ENCODE measurements at regions not wholly inside any gene's neighbourhood (a gene's known extent, or its start where the extent isn't known, plus 50 kb on each side); places are given as distances from the start of the nearest gene placed in this dataset.
A peak's percentile ranks its signal among the peaks of the same experiment; 100 is the strongest.

DNA sequence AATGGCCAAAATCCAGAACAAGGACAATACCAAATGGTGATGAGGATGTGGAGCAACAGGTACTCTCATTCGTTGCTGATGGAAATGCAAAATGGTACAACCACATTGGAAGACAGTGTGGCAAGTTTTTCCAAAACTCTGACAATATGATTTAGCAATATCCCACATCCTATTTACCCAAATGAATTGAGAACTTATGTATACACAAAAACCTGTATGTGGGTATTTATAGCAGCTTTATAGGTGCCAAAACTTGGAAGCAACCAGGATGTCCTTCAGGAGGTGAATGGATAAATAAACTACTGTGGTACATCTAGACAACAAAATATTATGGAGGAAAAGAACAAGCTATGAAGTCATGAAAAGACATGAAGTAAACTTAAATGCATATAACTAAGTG, 156.5 kb downstream of the TFAP2A start:
- Histone ChIP-seq H3K27ac (no peak overlapping the region), H3K4me3 (no peak overlapping the region)

DNA sequence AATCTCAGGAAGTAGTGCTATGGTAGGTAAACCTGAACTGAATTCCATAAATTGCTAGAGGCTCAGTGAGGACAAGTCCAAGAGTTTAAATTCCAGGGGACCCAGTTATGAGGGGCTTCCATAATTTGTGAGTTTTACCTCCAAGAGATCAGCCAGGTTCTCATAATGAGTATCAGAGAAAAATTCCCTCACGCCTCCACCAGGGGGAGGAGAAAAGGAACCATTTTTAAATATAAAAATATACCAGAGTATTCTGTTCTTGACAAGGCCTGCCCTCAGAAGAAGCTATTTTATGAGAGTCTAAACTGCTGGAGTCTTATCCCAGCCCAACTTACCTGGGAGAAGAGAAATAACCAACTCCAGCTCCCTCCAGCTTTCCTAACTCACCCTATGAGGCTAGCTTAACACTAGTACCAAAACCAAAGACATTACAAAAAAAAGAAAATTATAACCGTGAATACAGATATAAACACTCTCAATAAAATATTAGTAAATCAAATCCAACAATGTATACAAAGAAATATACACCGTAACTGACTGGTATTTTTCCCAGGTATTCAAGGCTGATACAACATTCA, 158.7 kb downstream of the TFAP2A start:
- Histone ChIP-seq H3K27ac (no peak overlapping the region), H3K4me3 (no peak overlapping the region)

DNA sequence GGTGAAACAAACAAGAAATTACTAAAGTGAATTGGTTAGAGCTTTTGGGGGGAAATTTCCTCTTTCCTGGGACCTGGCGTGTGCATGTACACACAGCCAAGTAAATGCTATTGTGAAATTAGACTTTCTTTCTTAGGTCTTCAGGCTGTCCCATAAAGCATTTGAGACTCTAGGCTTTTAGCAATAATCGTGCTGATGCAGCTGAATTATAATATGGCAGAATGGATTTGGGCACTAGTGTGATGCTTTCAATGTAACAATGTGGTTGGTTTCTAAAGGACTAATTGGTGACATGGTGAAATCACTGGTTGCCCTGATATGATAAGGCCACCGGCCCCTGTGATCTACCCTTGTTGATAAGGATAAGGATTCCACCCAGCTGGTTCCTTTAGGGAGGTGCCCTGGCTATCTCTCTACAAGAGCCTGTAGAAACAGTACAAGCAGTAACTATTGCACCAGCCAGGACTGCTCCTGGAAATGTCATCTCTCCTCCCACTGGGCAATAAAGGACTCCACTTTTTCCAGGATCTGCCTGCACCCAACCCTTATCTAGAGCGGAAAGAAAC, 164.1 kb downstream of the TFAP2A start:
- Histone ChIP-seq H3K27ac (no peak overlapping the region), H3K4me3 (no peak overlapping the region)

DNA sequence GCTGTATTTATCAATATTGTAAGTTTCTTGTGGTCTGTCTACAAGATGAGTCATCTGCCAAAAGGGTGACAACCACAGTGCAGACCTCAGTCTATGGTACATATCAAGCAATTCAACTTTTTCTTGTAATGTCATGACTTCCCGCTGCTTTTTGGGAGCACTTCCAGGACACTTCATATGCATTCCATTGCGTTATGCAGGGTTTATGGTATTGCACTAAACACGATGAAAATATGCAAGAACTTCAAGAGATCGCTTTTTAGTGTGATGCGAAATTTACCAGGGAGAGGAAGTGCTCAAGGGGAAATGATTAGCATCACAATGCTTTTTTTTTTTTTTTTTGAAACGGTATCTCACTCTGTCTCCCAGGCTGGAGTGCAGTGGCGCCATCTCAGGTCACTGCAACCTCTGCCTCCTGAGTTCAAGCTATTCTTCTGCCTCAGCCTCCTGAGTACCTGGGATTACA, 166.5 kb downstream of the TFAP2A start:
- Histone ChIP-seq H3K27ac (no peak overlapping the region), H3K4me3 (no peak overlapping the region)

DNA sequence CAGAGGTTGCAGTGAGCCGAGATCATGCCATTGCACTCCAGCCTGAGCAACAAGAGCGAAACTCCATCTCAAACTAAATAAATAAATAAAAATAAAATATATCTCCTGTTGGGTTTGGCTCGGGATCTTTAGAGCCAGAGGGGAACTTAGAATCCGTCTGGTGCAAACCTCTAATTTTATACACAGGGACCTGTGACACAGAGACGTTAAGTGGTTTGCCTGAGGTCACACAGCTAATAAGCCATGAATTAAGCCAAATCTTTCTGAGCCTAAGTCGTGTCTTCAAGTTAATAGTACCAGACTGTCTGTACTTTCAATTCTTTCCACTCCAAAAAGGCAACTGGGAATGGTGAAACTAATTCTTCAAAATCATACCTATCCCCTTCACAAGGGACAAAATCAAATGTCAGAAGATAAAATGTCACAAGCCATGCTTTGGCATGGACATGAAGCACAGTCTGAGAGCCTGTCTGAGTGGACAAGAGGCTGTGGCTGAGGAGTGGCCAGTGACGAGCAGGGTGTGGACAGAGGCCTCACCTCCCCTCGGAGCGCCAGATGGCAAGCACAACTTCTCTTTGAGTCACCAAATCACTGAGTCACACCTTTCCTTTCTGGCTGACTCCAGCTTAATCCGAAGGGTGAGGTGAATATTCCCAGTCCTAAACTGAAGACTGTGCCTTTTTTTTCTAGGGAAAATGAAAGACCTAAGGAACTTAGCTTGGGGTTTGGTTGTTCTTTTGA, 177.4 kb downstream of the TFAP2A start:
- H3K27ac ChIP-seq, result peak overlapping the region in 8 of 21 experiments; percentile 3 to 76 (median 44)
- H3K4me3 ChIP-seq, result no peak overlapping the region

DNA sequence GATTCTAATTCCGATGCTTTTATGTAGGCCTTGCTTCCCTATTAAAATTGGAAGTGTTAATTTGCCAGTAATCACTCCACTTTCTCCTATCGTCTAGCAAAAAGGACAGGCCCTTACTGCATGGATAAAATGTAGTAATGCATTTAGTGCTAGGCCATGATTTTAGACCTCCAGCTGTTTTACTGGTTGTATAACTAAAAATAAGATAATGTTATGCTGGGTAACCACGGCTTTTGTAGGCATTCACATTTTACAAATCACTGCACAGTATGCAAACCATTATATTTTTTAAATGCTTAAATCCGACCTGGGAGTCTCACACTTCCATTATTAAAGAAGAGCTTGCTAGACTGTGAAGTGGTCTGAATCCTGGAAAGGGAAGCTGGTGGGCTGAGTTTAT, 179.5 kb downstream of the TFAP2A start:
- no peak overlapping the region for H3K4me3 ChIP-seq
- peak overlapping the region in 4 of 21 experiments; percentile 11 to 65 (median 19) for H3K27ac ChIP-seq

DNA sequence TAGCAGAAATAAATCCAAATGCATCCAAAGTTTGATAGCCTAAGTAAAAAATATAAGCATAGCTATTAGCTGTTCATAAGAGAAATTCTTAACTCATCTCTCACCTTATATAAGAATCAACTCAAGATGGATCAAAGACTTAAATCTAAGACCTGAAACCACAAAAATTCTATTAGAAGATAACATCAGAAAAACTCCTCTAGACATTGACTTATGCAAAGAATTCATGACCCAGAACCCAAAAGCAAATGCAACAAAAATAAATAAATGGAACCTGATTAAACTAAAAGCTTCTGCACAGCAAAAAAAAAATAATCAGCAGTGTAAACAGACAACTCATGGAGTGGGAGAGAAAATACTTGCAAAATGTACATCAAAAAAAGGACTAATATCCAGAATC, 184.3 kb downstream of the TFAP2A start:
- Histone ChIP-seq H3K4me3 (no peak overlapping the region), H3K27ac (no peak overlapping the region)

DNA sequence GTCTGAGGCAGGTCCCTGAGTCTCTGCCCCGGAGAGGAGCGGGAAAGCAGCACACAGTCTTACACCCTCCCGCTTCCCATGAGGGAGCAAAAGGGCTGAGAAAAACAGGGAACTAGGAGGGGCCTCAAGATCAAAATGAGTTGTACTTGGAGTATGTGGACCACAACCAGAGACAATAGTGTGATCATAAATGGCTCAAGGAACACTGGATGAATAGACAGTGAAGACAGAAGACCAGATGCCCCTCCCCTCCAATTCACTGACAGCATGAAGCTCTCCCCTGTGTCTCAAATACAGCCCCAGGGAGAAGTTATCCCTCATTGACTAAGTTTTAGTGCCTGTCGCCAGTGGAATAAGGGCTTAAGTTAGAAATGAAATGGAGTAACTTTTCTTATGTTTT, 191.0 kb downstream of the TFAP2A start:
- Histone ChIP-seq H3K4me3 (no peak overlapping the region), H3K27ac (no peak overlapping the region)

DNA sequence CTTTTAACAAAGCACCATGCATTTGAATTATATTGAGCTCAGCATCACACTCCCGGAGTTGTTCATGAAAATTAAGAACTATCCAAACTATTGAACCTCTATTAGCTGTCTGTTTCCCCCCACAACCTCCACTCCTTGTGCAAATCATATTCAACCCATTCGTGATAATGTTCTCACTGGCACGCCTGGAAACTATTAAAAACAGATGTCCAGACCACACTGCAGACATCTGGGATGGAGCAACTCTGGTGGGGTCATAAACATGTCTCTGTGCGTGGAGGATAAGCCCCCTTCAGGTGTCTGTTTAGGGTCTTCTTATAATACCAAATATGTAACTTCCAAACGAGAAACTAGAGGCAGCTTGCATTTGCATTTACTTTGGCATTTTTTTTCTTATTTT, 193.7 kb downstream of the TFAP2A start:
- H3K4me3 ChIP-seq, result no peak overlapping the region

DNA sequence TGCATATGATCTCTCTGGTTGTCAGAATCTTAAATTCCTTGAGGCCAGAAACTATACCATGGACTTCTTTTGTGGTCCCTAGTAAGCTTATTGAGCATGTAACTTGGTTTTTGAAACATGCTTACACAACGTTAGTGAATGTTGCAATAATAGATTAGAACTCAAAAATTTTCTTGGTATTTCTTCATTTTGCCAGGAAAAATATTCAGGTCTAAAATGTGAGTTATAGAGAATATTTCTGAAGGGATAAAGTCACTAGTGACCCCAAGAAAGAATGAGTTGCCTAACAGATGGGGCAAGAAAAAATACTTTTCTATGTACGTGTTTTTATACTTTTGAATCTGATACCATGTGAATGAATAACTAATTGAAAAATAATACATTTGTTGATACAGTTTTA, 195.4 kb downstream of the TFAP2A start:
- no peak overlapping the region for H3K27ac ChIP-seq
- no peak overlapping the region for H3K4me3 ChIP-seq

More for the DNA sequence above, 193.7 kb downstream of the TFAP2A start:
- no peak overlapping the region for H3K27ac ChIP-seq

DNA sequence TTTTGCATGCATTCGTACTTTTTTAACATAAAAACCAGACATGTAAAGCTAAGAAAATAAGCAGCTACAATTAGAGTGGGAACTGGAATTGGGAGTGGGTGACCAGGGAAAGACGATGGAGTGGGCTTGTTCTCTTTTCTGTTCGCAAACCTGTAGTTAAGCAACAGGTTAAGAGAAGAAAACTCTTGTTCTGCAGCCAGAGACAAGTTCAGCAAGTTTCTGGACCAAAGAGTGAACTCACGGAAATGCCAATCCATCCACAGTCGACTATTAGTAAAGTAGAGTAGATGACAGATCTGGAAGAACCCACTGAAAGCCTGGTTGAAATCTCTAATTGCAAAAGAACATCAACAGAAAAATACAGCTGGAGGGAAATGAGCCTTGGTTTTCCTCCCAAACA, 197.8 kb downstream of the TFAP2A start:
- H3K4me3 ChIP-seq, result no peak overlapping the region

DNA sequence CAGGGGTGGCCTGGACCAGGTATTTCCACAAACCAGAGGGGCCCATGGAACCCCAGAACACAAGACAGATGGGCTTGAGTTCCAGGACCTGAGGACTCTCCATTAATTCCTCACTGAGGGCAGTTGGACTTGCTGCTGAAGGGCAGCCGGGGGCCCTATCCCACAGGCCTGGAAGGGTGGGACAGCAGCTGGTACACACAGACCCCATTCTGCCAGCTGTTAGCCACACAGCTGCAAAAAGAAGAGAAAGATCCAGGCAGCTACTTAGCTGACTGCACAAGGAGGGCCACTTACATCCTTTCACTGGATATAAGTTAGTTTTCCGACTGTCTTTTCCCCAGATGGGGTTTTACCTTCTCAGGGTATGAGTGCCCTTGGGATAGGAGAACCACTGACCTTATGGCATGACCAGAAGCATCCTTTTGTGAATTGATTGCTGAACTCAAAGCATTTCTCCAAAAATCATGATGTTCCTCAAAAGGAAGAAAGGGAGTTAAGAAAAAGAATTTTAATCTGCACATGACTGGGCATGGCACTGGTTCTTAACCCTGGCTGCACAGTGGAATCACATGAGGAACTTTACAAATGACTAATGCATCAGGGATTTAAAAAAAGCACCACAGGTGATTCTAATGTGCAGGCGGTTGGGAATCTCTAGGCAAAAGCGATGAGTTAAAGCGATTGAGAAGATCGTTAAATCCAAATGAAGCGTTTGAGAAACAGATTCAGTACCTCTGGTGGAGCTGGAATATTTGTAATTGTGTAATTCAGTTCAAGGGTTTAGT, 199.4 kb downstream of the TFAP2A start:
- Histone ChIP-seq H3K27ac (no peak overlapping the region), H3K4me3 (no peak overlapping the region)

More for the DNA sequence above, 197.8 kb downstream of the TFAP2A start:
- no peak overlapping the region for H3K27ac ChIP-seq

DNA sequence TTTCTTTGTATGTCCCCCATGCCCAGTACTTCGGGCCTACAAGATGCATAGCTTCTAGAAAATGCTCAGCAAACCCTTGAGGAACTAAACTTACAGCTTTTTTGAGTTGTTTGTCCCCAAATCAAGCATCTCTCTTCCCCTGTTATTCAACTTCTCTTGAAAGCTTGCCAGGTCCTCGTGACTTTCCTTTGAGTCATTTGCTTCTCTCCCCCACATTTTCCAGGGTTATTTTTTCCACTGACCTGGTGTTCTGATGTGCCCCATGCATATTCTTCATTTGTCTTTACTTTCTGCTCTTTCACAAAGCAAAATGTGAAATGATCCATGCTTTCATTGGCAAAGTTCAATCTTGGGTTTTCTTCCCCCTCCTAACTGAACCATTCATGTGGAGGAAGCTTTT, 204.8 kb downstream of the TFAP2A start:
- no peak overlapping the region for H3K27ac ChIP-seq
- no peak overlapping the region for H3K4me3 ChIP-seq

DNA sequence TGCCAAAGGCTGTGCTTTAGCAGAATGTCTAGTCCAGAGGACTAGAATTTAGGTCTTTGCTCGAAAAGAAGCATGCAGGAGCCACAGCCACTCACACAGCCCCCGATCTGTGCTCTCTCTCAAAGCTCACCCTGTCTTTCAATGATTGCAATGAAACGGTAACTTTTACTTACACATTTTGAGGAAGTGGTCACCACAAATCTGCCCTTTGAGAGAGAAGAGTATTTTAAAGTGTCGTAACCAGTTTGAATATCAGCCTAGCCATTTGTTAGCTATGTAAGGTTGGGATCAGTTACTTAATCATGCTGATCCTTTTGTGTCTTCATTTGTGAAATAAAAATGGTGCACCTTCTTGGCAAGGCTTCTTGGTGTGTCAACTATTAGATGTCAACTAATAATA, 209.0 kb downstream of the TFAP2A start:
- Histone ChIP-seq H3K4me3 (no peak overlapping the region), H3K27ac (no peak overlapping the region)

DNA sequence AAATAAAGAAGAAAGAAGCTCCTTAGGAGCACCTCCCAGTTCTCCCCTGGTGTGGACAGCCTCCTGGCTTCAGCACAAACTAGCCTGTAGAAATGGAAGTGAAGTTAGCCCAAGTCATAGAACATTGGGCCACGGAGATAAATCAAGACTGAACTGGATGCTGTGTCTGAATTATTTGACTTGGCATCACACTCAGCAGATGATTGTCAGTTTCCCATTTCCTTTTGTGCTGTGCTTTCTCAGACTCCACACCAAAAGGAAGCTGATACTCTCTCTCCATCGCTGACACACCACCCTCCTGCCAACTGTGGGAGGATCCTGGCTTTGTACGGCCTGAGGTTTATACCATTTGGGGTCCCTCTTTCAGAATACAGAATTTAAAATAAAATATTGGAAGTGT, 209.8 kb downstream of the TFAP2A start:
- Histone ChIP-seq H3K27ac (no peak overlapping the region), H3K4me3 (no peak overlapping the region)

DNA sequence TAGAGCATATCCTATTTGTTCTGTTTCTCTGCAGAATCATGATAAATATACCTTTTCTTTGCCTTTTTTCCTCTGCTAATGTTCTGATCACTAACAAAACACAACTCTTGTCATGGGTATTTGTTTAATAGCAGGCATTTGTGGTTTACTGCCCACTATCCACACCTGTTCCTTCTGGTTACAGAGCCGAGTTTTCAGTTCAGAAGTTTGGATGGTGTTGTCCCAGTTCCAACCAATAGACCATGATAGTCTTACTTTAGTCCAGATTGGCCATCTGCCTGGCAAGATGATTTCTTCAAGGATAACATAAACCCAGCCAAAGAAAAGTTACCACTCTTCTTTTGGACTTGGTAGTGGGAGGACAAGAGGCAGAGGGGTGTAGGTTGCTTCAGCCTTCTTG, 211.2 kb downstream of the TFAP2A start:
- H3K4me3 ChIP-seq, result no peak overlapping the region

DNA sequence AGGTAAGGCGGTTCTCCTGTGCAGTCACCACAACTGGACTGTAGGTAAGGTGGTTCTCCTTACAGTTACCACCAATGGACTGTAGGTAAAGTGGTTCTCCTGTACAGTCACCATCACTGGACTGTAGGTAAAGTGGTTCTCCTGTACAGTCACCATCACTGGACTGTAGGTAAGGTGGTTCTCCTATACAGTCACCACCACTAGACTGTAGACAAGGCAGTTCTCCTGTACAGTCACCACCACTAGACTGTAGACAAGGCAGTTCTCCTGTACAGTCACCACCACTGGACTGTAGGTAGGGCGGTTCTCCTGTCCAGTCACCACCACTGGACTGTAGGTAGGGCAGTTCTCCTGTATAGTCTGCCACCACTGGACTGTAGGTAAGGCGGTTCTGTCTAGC, 212.3 kb downstream of the TFAP2A start:
- Histone ChIP-seq H3K27ac (no peak overlapping the region), H3K4me3 (no peak overlapping the region)

More for the DNA sequence above, 211.2 kb downstream of the TFAP2A start:
- no peak overlapping the region for H3K27ac ChIP-seq

DNA sequence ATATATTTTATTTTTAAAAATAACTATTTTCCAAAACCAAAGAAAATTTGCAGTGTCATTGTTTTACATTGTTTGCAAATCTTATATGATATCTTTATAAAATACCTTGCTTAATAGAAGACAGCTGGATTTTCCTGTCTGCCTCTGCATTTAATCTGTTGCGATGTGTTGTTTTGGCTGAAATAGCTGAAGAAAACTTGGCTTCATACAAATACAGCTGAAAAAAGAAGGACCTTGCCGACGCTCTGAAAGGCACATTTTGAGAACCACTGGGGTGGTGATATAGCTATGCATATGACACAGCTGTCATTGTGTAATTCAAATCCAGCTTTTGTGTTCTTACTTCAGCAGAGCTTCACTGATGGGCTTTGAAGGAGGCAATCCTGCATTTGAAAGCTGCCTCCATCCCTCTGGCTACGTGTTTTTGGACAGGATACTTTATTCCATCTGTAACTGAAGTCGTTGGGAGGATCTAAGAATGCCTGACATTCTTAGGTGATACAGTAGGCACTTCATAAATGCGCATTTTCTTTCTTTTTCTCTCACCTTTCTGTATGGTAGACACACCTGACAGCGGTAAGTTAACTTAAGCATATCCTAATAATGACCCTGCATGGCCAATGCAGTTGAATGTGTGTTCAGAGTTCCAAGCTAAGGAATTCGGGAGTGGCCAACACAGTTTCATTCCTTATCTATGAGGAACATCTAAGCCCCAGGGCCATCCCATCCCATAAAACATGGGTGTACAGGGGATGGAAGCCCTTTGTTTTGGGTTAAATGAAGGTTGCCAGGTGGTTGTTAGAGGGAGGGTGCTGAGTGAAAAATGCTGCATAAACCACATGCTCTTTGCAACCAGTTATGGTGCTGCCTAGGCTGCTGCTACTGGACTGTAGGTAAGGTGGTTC, 213.0 kb downstream of the TFAP2A start:
- no peak overlapping the region for H3K4me3 ChIP-seq
- H3K27ac ChIP-seq, result peak overlapping the region in 1 of 21 experiments; percentile 5

DNA sequence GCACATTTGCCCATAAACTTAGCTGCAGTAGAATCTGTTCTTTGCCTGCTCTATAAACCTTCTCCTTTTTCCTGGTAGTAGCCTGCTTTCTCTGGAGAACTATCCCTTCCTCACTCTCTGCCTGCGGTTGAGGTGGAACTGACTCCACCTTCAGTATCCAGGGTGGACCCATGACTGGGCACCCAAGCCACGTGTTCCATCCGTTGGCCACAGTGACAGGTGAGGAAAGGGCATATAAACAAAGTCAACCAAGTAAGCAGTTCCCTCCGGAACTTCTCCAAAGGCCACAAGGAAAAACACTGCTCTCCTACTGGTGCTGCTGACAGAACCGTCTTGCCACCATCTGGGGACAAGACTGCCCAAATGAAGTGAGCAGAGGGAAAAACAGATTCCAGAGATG, 218.8 kb downstream of the TFAP2A start:
- H3K27ac ChIP-seq, result no peak overlapping the region
- no peak overlapping the region for H3K4me3 ChIP-seq

Measured in skin epidermis (tissue), 12 donors.